HG03280 (cell line): ENCODE measurements at regions not wholly inside any gene's neighbourhood (a gene's known extent, or its start where the extent isn't known, plus 50 kb on each side); places are given as distances from the start of the nearest gene placed in this dataset.

ENCODE experiments used
- ATAC-seq: cut with Tn5 transposase; IDR thresholded peaks from one replicate; pipeline ENCODE4 v1.9.1; 2021; ENCODE audit warnings: mild to moderate bottlenecking, moderate library complexity; ENCODE audit not compliant: unreplicated experiment

DNA sequence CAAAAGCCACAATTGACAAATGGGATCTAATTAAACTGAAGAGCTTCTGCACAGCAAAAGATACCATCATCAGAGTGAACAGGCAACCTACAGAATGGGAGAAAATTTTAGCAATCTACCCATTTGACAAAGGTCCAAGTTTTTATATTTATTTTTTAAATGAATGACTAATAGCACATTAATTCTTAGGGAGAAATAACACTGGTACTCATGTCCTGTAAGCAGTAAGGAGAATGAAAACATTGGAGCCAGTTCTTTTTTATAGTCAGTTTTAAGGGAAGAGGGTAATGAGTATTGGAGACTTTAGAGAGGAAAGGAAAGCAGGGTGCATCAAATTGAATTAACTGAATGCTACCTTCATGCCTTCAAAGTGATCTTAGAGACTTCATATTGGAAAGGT, 404.7 kb upstream of the TGFBR2 start:
- no peak for ATAC-seq

DNA sequence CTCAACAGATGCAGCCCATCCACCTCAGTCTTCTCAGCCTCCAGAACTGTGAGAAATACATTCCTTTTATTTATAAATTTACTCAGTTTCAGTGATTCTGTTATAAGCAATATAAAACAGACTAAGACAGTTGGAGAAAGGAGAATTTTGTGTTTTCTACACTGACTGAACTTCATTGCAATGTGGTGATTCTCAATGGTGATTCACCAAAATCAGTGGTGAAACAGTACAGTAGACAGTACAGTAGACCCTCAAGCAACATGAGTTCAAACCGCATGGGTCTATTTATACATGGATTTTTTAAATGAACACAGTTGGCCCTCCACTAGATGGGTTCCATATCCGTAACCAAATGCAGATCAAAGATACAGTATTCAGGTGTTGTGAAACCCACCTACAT, 403.1 kb upstream of the TGFBR2 start:
- no peak for ATAC-seq

DNA sequence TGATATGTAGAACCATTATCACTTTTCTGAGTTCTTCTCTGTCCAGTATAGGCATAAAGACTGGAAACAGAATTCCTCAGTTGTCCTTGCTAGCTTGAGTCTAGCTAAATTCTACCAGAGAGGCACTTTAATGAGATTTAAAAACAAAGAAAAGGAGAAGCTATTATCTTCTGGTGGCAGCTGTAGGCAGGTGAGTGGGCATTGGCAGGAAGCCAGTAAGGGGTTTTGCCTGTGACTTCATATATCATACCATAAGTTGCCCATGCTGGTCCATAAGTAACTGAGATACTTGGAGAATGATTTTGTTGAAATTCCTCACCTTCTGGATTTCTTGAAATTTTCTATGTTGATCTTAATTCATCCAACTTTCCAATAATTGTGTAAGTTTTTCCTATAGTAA, 402.3 kb upstream of the TGFBR2 start:
- ATAC-seq: no peak

DNA sequence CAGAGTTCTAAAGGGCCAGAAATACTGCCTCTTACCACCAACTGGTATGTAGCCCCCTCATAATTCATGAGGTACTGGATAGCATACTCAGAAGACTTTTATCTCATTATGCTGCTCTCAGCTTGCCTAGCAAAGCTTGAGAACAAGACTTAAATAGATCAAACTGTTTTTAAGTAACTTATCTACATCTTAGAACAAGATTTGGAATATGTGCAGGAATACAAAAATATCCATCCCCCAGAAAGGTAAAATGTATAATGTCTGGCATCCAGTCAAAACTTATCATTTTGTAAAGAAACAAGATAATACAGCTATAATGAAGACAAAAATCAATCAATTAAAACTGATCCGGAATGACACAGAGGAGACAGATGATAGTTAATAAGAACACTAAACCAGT, 400.4 kb upstream of the TGFBR2 start:
- no peak for ATAC-seq

DNA sequence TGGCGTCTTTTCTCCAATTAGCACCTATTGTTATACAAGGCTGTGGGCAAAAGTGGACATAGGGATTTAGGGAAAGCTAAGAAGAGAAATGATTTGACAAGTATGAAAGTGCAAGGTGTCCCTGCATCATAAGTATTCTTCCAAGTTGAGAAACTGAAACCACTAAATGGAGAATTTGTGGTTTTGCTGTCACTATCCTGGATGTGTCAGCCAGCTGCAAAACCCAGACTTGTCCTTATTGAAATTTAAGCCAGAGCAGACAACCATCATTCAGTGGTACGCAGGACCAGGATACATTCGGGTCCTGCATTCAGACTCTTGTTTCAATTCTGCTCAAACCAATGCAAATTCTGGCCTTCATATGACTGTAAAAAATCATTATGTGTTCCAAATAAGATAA, 384.8 kb upstream of the TGFBR2 start:
- no peak for ATAC-seq

DNA sequence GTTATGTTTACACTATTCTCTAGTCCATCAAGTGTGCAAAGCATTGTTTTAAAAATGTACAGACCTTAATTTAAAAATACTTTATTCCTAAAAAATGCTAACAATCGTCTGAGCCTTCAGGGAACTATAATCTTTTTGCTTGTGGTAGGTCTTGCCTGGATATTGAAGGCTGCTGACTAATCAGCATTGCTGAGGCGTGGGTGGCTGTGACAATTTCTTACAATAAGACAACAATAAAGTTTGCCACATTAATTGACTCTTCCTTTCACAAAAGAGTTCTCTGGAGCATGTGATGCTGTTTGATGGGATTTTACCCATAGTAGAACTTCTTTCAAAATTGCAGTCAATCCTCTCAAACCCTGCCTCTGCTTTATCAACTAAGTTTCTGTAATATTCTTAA, 384.0 kb upstream of the TGFBR2 start:
- no peak for ATAC-seq

DNA sequence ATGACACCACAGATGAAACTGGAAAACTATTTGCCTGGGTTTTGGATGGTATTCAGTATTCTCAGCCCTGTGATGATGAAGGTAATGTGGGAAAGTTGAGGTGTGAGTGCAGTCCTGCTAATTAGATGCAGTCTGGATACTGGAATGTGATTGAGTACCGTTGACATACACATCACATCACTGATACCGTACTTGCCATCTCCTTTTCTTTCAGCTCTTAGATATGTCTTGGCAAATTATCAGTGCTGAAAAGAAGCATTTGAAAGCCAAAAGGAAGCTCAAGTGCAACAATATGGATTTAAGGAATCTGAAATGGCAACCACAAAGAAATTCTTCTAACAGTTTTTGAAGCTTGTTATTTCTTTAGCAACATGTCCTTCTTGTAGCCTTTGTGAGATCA, 381.4 kb upstream of the TGFBR2 start:
- ATAC-seq: no peak

DNA sequence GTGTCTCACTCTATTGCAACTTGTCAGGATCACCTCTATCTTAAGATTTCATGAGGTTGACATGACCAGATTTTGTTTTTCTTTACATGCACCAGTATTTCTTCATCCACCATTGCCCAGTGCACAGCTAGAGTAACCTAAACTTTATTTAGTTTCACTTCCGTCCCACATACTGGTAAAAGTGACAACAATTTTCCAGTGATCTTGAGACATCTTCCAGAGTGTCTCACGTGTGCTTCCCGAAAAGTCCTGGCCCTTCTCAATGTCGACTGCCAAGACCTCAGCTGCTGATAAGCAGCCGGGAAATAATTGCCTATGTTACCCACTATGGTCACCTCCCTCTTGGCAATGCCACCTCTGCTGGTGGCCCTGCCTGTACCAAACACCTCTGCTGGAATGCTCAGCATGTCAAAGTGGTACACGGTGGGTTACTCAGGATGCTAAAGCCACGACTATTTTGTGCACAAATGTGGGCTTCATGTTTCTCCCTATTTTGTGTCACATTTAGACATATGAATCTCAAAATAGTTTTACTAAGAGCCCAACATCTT, 379.7 kb upstream of the TGFBR2 start:
- ATAC-seq: no peak

DNA sequence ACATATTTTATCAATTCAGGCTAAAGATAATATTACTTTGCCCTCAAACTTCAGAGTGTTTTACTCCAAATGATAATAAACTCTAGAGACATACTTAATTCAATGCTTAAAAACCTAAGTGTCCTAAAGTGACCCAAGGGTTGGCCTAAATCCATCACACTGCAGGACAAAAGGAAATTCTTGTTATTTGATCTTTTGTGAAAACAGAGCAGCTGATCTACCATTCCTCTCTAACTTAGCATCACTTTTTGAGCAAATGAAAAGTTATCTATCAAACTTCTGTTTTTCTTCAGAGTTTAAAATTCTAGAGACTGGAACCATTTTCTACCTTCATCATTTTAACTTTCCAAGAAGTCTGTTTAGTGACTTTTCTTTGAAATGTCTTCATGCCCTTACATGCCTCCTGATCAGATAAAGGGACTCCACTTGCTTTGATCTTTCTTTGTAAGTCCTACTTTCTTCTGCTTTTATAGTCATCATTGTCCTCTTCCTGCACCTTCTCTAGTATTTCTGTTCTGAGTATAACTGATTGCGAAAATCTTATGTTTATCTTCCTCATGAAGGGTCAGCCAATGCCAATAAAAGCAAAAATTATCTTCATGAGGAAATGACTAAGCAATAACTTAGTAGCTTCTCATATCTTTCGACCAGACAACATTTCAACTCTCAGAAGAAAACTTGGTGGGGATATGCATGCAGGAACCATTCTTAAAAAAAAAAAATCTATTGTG, 378.7 kb upstream of the TGFBR2 start:
- no peak for ATAC-seq

DNA sequence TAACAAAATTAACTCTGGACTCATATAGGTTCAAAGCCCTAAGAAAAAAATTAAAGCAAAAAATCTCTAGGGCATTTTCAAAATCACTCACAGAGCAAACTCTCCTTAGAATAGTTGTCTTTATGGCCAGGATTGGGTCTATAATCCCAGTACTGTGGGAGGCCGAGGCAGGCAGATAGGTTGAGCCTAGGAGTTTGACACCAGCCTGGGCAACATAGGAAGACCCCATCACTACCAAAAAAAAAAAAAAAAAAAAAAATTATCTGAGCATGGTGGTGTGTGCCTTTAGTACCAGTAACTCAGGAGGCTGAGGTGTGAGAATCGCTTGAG, 378.1 kb upstream of the TGFBR2 start:
- no peak for ATAC-seq

DNA sequence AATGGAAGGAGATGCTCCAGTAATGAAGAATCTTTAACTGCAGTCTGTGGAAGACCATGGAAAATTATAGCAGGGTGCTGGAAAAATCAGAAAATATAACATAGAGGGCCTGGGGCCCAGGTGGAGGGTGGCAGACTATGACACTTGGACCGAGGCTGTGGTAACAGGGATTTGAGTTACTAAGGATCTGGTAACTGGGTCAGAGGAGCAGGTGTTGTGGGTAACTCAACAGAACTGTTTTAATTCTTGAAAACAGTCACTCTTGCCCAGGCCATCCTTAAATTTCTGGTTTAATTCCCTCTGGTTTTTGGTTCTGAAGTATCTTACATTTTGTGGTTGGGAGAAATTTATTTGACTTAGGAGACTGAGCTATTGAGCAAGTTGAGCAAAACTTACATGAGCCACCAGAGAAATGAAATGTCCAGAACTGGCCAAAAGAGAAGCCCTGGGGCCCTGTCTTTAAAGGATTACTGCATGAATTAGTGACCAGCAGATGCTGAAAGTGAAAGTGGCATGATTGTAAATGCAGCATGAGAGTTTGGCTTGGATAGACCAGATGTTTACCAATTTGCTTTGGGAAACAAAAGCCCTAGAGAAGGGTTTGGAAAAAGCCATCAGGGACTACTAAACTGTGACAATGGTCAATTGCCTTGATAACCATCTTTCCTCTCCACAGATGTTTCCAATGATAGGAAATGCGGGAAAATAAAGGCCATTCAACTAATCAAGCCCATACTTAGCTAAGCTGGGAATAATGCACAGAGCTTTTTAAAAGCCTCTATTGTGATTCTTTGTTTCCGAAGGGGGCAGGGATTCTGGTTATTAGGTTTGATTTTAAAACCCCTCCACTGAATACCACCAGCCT, 374.9 kb upstream of the TGFBR2 start:
- no peak for ATAC-seq

DNA sequence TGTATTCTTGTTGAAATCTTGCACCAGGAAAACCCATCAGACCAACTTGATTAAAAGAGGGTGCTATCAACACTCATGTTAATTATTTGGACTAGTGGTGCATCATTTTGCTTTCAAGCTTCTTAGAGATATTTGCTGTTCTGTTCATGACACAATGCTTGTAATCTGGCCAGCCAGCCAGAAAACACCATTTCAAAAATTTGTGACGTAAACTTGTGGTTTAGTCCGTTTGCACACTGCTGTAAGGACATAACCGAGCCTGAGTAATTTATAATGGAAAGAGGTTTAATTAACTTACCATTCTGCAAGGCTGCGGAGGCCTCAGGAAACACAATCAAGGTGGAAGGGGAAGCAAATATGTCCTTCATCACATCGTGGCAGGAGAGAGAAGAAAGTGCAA, 374.3 kb upstream of the TGFBR2 start:
- no peak for ATAC-seq

DNA sequence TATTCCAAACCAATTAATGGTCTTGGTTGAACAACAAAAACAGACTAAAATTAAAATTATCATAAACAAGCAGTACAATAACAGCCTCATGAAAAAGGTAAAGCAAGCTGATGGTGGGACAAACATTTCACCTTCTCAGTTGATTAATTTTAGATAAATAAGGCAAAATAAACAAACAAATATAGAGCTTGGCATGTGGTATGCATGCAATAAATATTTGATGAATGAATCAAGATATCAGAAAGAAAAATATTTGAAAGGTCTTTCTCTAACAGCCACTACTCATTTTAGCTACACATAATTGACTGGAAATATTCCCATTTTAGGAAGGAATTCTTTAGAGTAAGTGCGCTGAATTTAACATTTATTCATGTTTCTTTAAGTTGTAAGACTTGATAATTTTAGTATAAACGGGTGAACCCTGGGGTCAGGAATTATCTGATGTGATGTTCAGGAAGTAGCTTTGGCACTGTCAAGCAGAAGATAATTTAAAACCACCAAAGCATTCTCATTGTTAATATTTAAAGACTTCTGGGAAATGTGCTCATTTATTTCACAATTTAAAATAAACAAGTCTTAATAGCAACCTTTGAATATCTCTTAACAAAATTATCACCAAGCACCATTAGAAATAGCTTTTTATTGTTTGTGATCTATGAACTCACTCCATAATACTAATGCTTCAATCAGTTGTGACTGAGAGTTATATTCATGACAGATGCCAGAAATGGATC, 372.3 kb upstream of the TGFBR2 start:
- ATAC-seq: no peak

DNA sequence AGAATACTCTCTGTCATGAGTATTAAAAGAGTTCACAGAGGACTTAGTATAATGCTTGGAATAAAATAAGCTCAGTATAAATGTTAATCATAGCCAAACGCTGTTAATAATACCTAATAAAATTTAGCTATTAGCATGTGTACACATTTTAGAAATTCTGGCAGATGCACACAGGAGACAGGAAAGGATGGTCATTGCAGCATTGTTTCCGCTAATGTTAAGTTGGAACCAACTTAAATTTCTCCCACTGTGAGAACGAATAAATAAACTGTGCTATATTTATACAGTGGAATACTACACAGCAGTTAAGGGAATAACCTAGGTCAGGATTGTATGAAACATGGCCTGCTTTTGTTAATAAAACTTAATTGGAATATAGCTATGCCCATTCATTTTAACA, 370.4 kb upstream of the TGFBR2 start:
- ATAC-seq: no peak

DNA sequence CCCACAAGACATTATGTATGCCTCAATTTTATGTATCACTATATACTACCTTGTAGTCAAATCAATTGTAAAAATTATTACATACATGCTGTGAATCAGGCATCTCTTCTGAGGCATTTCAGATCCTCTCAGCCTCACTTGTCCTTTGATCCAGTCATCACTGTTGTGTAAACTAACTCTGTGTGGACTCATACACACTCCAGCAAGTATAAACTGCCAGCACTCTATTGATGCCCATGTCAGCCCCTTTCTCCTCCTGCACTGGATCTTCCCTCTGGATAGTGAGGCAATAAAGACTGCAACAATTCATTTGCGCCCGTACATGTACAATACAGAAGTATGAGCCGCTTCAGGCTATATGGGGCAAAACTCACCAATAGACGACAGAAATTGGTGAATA, 364.7 kb upstream of the TGFBR2 start:
- no peak for ATAC-seq

DNA sequence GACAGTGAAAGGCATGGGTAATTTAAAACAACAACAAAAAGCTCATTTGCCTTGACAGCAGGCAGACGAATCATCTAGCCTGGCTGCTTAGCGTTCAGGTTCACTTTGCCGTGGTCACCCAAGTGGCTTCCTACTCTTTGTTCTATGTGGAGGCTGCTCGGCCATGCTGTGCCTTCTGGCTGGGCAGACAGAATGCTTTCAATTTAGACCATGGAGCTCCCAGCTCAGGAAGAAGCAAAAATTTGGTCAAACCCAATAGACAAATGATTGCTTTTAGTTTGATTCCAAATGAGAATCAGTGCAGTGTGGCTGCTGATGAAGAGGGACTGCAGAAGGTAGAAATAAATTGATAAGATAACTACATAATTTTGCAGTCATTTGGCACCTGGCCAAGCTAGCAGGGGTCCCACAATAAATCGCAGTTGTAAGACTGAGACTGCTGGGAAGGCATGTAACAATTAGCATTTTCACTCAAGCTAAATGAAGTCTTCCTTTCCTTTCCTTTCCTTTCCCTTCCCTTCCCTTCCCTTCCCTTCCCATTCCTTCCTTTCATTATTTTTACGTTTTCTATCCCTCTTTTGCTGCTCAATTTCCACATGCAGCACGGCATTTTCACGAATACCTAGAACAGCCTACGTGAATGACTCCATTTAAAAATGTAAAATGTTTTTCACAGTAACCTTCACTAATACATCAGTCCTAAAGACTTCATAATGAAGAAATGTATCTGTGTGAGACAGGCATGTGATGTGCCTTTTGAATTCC, 360.4 kb upstream of the TGFBR2 start:
- ATAC-seq: no peak

DNA sequence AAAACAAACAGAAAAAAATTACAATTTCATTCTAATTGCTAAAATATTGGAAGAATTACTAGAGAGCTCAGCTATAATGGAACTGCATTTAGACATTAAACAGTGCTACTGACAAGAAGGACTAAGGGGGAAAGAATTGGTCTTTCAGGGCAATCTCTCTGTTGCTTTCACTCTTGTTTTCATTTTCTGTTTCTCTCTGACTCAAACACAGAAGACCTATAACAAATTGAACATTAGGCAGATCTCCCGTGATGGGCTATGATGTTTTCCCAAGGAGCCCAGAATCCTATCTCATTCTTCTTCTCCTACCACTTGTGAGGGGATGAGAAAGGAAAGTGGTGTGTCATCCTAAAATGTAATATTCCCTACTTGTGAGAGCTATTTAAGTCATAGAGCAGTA, 358.0 kb upstream of the TGFBR2 start:
- ATAC-seq: peak; percentile 78

DNA sequence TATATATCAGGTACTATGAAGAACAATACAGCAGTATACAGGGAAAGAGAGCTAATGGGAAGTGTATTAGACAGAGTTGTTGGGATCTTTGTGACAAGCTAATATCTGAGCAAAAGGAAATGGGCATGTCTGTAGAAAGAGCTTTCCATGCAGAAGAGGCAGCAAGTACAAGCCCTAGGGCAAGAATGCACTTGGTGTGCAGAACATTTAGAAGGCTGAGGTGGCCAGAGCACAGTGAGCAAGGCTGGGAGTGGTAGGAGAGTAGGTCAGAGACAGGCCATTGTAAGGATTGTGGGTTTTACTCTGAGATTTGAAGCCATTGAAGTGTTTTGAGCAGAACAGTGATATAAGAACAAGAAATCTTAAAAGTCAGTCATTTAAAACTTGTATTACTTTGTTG, 353.9 kb upstream of the TGFBR2 start:
- ATAC-seq: no peak

DNA sequence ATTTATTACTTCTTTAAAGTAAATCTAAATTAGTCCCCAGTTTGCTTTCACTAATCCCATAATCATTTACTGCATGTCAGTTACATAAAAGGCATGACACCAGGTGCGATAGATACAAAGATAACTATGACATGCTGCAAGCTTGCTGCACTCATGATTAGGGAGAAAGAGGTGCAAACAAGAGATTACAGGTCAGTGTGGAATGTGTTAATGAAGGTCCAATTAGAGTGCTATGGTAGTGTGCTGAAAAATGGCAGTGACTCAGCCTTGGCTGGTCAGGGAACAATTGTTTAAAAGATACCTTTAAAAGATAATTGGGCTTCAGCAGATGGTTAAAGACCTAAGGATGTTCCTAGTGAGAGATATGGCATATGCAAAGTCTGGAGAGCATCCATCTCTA, 352.6 kb upstream of the TGFBR2 start:
- no peak for ATAC-seq

DNA sequence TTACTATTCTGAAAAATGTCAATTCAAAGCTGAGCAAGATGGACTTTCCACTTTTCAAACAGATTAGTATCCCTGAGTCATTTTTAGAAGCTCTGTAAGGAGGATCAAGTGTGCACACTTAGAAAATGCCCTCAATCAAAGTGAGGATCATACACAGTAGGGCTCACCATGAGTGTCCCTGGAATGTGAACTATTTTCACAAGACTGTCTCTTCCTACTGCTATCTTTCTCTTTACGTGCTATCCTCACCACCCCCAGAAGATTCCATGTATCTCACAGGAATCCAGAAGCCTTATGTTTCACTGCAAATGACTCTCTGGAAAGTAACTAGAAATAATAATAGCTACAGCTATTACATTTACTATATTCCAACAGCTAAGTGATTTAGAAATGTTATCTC, 349.9 kb upstream of the TGFBR2 start:
- no peak for ATAC-seq
